ENCODE measurements at regions not wholly inside any gene's neighbourhood (a gene's known extent, or its start where the extent isn't known, plus 50 kb on each side); places are given as distances from the start of the nearest gene placed in this dataset.

DNA sequence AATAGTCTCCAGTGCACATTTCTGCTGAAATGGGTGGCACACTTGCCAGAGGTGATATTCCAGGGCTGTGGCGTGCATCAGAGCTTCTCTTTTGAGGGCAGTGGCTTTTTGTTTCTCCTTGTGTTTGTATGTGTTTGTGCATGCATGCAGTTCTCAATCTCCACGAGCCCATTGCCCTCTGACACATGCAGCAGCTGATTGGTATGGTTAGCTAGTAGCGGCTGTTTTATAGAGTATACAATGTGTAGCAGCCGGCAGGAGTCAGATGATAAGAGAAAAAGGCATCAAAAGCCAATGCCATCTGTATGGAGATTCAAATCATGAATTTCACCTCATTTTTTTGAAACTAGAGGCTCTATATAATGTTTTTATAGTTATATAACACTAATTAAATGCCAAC is 616.9 kb upstream of the STXBP6 start:
- Histone ChIP-seq H3K4me1 (ENCODE audit: control insufficient read depth, low read length) (no peaks in the 10 kb centered on the region), H4K20me1 (ENCODE audit: control insufficient read depth, insufficient read depth, low read depth, low read length) (no peaks in the 10 kb centered on the region), H3K4me2 (ENCODE audit: low read length) (no peak overlapping the region), H3K27ac (ENCODE audit: low read depth, low read length) (no peak overlapping the region), H3K9me3 (ENCODE audit: control insufficient read depth, insufficient read depth, low read length) (no peaks in the 10 kb centered on the region; the same call in 1 of the 2 replicates), H3F3A (ENCODE audit: control insufficient read depth, insufficient read depth) (no peaks in the 10 kb centered on the region), H3K9me2 (replicated peaks; ENCODE audit: control insufficient read depth, low read length) (no peaks in the 10 kb centered on the region), H3K27me3 (ENCODE audit: control insufficient read depth, low read length) (no peaks in the 10 kb centered on the region), H3K36me3 (ENCODE audit: control insufficient read depth, low read length) (no peaks in the 10 kb centered on the region), H3K4me3 (ENCODE audit: low read length) (no peak overlapping the region), H3K79me2 (ENCODE audit: control insufficient read depth, low read length) (no peaks in the 10 kb centered on the region)
- TF ChIP-seq EZH2phosphoT487 (IDR thresholded peaks at IDR 0.05; ENCODE audit: borderline replicate concordance, low read length): no peak
- TF ChIP-seq, protein P1, sequence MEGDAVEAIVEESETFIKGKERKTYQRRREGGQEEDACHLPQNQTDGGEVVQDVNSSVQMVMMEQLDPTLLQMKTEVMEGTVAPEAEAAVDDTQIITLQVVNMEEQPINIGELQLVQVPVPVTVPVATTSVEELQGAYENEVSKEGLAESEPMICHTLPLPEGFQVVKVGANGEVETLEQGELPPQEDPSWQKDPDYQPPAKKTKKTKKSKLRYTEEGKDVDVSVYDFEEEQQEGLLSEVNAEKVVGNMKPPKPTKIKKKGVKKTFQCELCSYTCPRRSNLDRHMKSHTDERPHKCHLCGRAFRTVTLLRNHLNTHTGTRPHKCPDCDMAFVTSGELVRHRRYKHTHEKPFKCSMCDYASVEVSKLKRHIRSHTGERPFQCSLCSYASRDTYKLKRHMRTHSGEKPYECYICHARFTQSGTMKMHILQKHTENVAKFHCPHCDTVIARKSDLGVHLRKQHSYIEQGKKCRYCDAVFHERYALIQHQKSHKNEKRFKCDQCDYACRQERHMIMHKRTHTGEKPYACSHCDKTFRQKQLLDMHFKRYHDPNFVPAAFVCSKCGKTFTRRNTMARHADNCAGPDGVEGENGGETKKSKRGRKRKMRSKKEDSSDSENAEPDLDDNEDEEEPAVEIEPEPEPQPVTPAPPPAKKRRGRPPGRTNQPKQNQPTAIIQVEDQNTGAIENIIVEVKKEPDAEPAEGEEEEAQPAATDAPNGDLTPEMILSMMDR (IDR thresholded peaks at IDR 0.05; ENCODE audit: low read depth, low read length, poor library complexity, severe bottlenecking): no peak

DNA sequence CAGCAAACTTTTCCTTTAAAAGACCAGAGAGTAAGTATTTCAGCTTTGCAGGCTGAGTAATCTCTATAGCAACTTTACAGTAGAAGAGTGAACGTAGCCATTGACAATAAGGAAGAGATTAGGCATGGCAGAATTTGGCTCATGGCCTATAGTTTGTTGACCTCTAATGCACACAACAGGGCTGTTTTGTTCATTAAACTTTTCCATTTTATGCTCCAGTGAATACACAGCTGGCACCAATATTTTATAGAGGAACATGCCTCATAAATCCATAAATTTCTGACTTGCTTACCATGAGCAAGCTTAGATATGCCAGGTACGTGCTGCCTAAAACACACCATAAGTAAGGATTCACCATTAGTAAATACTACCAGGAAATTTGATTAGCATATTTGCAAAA is 609.0 kb upstream of the STXBP6 start:
- TF ChIP-seq, protein P1 (IDR thresholded peaks at IDR 0.05; ENCODE audit: low read depth, low read length, poor library complexity, severe bottlenecking): no peak

DNA sequence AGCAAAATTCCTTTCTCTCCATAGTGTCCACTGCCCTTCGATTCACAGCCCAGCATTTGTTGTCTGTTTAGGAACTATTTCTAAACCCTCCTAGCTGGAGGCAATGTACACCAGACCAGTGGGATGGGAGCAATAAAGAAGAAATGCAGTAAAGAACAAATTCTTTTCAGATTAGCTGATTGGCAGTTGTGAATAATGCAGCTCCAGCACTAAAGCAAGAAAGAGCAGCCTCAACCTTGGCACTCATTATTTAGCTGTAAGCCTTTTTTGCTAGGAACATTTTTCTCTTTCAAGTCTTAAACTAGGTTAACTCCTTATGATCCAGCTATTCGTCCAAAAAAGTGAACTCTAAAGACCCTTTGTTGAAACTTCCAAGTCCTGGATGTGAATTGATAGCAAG is 580.5 kb upstream of the STXBP6 start:
- Histone ChIP-seq H3K4me2 (ENCODE audit: low read length) (no peak overlapping the region), H3K4me1 (ENCODE audit: control insufficient read depth, low read length) (no peaks in the 10 kb centered on the region), H3F3A (ENCODE audit: control insufficient read depth, insufficient read depth) (no peaks in the 10 kb centered on the region), H3K79me2 (ENCODE audit: control insufficient read depth, low read length) (no peaks in the 10 kb centered on the region), H3K4me3 (ENCODE audit: low read length) (no peak overlapping the region), H4K20me1 (ENCODE audit: control insufficient read depth, insufficient read depth, low read depth, low read length) (no peaks in the 10 kb centered on the region), H3K9me3 (ENCODE audit: control insufficient read depth, insufficient read depth, low read length) (peaks cover 3% of the 10 kb centered on the region; the same call in 1 of the 2 replicates), H3K27ac (ENCODE audit: low read depth, low read length) (no peak overlapping the region), H3K27me3 (ENCODE audit: control insufficient read depth, low read length) (no peaks in the 10 kb centered on the region), H3K36me3 (ENCODE audit: control insufficient read depth, low read length) (no peaks in the 10 kb centered on the region), H3K9me2 (replicated peaks; ENCODE audit: control insufficient read depth, low read length) (no peaks in the 10 kb centered on the region)
- TF ChIP-seq EZH2phosphoT487 (IDR thresholded peaks at IDR 0.05; ENCODE audit: borderline replicate concordance, low read length): no peak
- TF ChIP-seq, protein P1 (IDR thresholded peaks at IDR 0.05; ENCODE audit: low read depth, low read length, poor library complexity, severe bottlenecking): no peak

More for the DNA sequence above, 609.0 kb upstream of the STXBP6 start:
- Histone ChIP-seq H3K4me1 (ENCODE audit: control insufficient read depth, low read length) (no peaks in the 10 kb centered on the region), H3K9me3 (ENCODE audit: control insufficient read depth, insufficient read depth, low read length) (no peaks in the 10 kb centered on the region), H3K4me2 (ENCODE audit: low read length) (no peak overlapping the region), H3K79me2 (ENCODE audit: control insufficient read depth, low read length) (no peaks in the 10 kb centered on the region), H3K9me2 (replicated peaks; ENCODE audit: control insufficient read depth, low read length) (no peaks in the 10 kb centered on the region), H3K27me3 (ENCODE audit: control insufficient read depth, low read length) (no peaks in the 10 kb centered on the region), H3K36me3 (ENCODE audit: control insufficient read depth, low read length) (no peaks in the 10 kb centered on the region), H3K4me3 (ENCODE audit: low read length) (no peak overlapping the region), H3F3A (ENCODE audit: control insufficient read depth, insufficient read depth) (no peaks in the 10 kb centered on the region), H4K20me1 (ENCODE audit: control insufficient read depth, insufficient read depth, low read depth, low read length) (no peaks in the 10 kb centered on the region), H3K27ac (ENCODE audit: low read depth, low read length) (no peak overlapping the region)

DNA sequence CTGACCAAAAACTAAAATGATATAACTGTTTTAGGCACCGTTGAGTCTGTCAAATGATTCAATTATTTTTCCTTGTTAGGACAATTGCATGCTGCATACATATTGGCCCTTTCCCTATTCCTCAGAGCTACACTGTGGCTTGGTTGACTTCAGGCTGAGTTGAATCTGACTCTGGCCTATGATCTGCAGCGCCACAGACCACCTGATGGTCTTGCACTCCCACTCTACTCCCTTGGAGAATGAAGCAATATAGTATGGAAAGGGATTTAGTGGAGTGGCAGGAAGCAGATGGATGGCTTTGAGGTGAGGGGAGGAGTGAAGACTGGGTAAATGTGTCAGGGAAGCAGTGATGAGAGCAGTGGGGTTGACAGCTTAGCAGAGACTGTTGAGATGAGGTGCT is 579.0 kb upstream of the STXBP6 start:
- no peaks in the 10 kb centered on the region for H3K9me2 ChIP-seq (replicated peaks; ENCODE audit: control insufficient read depth, low read length)
- H3K27ac ChIP-seq (ENCODE audit: low read depth, low read length): no peak overlapping the region
- no peaks in the 10 kb centered on the region for H3K27me3 ChIP-seq (ENCODE audit: control insufficient read depth, low read length)
- no peaks in the 10 kb centered on the region for H3K4me1 ChIP-seq (ENCODE audit: control insufficient read depth, low read length)
- no peaks in the 10 kb centered on the region for H3K36me3 ChIP-seq (ENCODE audit: control insufficient read depth, low read length)
- peaks cover 3% of the 10 kb centered on the region; the same call in 1 of the 2 replicates for H3K9me3 ChIP-seq (ENCODE audit: control insufficient read depth, insufficient read depth, low read length)
- TF ChIP-seq, protein P1 (IDR thresholded peaks at IDR 0.05; ENCODE audit: low read depth, low read length, poor library complexity, severe bottlenecking): no peak
- no peak for TF ChIP-seq EZH2phosphoT487 (IDR thresholded peaks at IDR 0.05; ENCODE audit: borderline replicate concordance, low read length)
- H3K79me2 ChIP-seq (ENCODE audit: control insufficient read depth, low read length): no peaks in the 10 kb centered on the region
- H3F3A ChIP-seq (ENCODE audit: control insufficient read depth, insufficient read depth): no peaks in the 10 kb centered on the region
- H3K4me3 ChIP-seq (ENCODE audit: low read length): no peak overlapping the region
- H4K20me1 ChIP-seq (ENCODE audit: control insufficient read depth, insufficient read depth, low read depth, low read length): no peaks in the 10 kb centered on the region
- H3K4me2 ChIP-seq (ENCODE audit: low read length): no peak overlapping the region
